LNCaP clone FGC (cell line): ENCODE measurements at regions not wholly inside any gene's neighbourhood (a gene's known extent, or its start where the extent isn't known, plus 50 kb on each side); places are given as distances from the start of the nearest gene placed in this dataset.

Experiments
- DNase-seq: peaks from one replicate; pipeline ENCODE4 v3.0.0-alpha.2; 2011; ENCODE audit warnings: low read depth
- H3K4me3 ChIP-seq: 2 replicates; pipeline ENCODE4 v1.5.1; 2011; ENCODE audit warnings: mild to moderate bottlenecking, low read depth, low read length, control low read depth
- CTCF ChIP-seq: IDR thresholded peaks from 2 replicates; pipeline ENCODE4 v1.5.1; 2012; ENCODE audit warnings: mild to moderate bottlenecking; ENCODE audit not compliant: control insufficient read depth, insufficient read depth; ENCODE audit errors: extremely low read depth

GRCh38 chr6:150813993-150814359 is 51.5 kb upstream of the MTHFD1L start:
- no peak for DNase-seq
- no peak for TF ChIP-seq CTCF
- no peak overlapping the region for H3K4me3 ChIP-seq
